ENCODE measurements at regions not wholly inside any gene's neighbourhood (a gene's known extent, or its start where the extent isn't known, plus 50 kb on each side); places are given as distances from the start of the nearest gene placed in this dataset.
A peak's percentile ranks its signal among the peaks of the same experiment; 100 is the strongest.

- no peak overlapping the region for H3K4me3 ChIP-seq (ENCODE audit: low read depth in 1 of 2, low read length in 2 of 2)
- peaks cover 0 to 5% of the 10 kb centered on the region in 2 donors for H3K4me1 ChIP-seq (ENCODE audit: control insufficient read depth in 2 of 2, insufficient read depth in 2 of 2, low read length in 1 of 2)
- WGBS, 2 donors, result 25 to 31% methylated on average over 5 of the region's 5 CpGs
- no peaks in the 10 kb centered on the region for H3K36me3 ChIP-seq (ENCODE audit: control insufficient read depth in 2 of 2, insufficient read depth in 2 of 2, low read length in 1 of 2)
- H3K9me3 ChIP-seq (ENCODE audit: control insufficient read depth in 2 of 2, insufficient read depth in 1 of 2, low read depth in 1 of 2, low read length in 1 of 2), result no peaks in the 10 kb centered on the region
- H3K27me3 ChIP-seq (ENCODE audit: control insufficient read depth in 1 of 2, insufficient read depth in 2 of 2, low read length in 2 of 2), result no peaks in the 10 kb centered on the region
- H3K27ac ChIP-seq (ENCODE audit: low read depth in 2 of 2, low read length in 1 of 2), result peak overlapping the region; percentile 53 to 70
Measured at GRCh38 chr1:209398313-209398991, 185.1 kb upstream of the CAMK1G start.

DNA sequence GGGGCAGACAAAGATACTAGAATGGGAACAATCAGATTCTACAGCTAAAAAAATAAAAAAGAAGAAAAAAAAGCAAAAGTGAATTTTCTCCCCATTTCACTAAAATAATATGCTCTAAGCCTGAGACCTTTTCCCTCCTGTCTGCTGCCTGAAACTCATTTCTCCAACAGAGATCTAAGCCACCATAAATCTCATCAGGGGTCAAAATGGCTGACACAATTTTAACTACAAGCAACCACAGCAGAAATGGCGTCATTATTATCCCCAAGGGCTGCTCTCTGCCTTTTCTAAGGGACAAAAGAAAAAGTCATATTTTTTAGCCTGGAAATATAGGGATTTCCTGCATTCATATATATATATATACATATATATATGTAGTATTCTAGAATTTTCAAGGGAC is 183.7 kb upstream of the CAMK1G start:
- no peak overlapping the region for H3K4me3 ChIP-seq (ENCODE audit: low read depth in 1 of 2, low read length in 2 of 2)
- no peaks in the 10 kb centered on the region for H3K9me3 ChIP-seq (ENCODE audit: control insufficient read depth in 2 of 2, insufficient read depth in 1 of 2, low read depth in 1 of 2, low read length in 1 of 2)
- peaks cover 0 to 7% of the 10 kb centered on the region in 2 donors for H3K4me1 ChIP-seq (ENCODE audit: control insufficient read depth in 2 of 2, insufficient read depth in 2 of 2, low read length in 1 of 2)
- H3K27ac ChIP-seq (ENCODE audit: low read depth in 2 of 2, low read length in 1 of 2), result peak overlapping the region; percentile 66 to 76
- no peaks in the 10 kb centered on the region for H3K27me3 ChIP-seq (ENCODE audit: control insufficient read depth in 1 of 2, insufficient read depth in 2 of 2, low read length in 2 of 2)
- 63 to 69% methylated on average over 1 of the region's 1 CpG for WGBS, 2 donors
- no peaks in the 10 kb centered on the region for H3K36me3 ChIP-seq (ENCODE audit: control insufficient read depth in 2 of 2, insufficient read depth in 2 of 2, low read length in 1 of 2)

DNA sequence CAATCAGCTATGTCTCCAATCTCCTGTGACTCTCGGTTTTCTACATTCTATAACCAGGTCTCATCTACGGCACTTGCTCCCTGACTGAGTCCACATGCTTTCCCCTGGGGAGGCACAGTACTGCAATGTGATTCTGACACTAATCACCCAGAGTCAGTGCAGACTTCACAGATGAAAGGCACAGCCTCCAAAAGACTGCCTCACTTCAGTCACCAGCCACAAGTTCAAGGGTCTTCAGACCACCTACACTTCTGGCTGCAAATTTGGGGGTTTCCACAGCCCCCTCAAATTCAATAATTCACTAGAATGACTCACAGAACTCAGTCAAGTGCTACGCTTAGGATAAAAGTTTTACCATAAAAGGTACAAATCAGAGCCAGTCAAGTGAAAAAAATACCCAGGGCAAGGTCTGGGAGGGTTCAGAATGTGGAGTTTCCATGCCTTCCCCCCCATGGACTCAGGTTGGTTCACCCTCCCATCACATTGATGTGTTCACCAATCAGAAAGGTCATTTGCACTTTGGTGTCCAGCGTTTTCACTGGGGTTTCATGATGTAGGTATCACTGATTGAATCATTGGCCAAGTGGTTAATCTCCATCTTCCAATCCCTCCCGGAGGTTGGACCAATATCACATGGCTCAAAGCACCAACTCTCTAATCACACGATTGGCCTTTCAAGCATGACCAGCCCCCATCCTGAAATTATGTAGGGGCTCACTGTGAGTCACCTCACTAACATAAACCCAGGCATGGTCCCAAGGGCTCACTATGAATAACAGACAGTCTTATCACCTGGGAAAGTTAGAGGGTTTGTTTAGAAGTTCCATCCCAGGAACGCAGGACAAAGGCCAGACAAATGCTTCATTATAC is 182.9 kb upstream of the CAMK1G start:
- Histone ChIP-seq H3K27me3 (ENCODE audit: control insufficient read depth in 1 of 2, insufficient read depth in 2 of 2, low read length in 2 of 2) (no peaks in the 10 kb centered on the region), H3K36me3 (ENCODE audit: control insufficient read depth in 2 of 2, insufficient read depth in 2 of 2, low read length in 1 of 2) (no peaks in the 10 kb centered on the region), H3K9me3 (ENCODE audit: control insufficient read depth in 2 of 2, insufficient read depth in 1 of 2, low read depth in 1 of 2, low read length in 1 of 2) (no peaks in the 10 kb centered on the region), H3K4me3 (ENCODE audit: low read depth in 1 of 2, low read length in 2 of 2) (no peak overlapping the region), H3K27ac (ENCODE audit: low read depth in 2 of 2, low read length in 1 of 2) (peak overlapping the region; percentile 25 to 27), H3K4me1 (ENCODE audit: control insufficient read depth in 2 of 2, insufficient read depth in 2 of 2, low read length in 1 of 2) (peaks cover 0 to 7% of the 10 kb centered on the region in 2 donors)
- 75% methylated on average over 7 of the region's 7 CpGs for WGBS, 2 donors

- Histone ChIP-seq H3K4me3 (ENCODE audit: low read depth in 1 of 2, low read length in 2 of 2) (no peak overlapping the region), H3K9me3 (ENCODE audit: control insufficient read depth in 2 of 2, insufficient read depth in 1 of 2, low read depth in 1 of 2, low read length in 1 of 2) (no peaks in the 10 kb centered on the region), H3K27ac (ENCODE audit: low read depth in 2 of 2, low read length in 1 of 2) (no peak overlapping the region), H3K27me3 (ENCODE audit: control insufficient read depth in 1 of 2, insufficient read depth in 2 of 2, low read length in 2 of 2) (no peaks in the 10 kb centered on the region), H3K36me3 (ENCODE audit: control insufficient read depth in 2 of 2, insufficient read depth in 2 of 2, low read length in 1 of 2) (no peaks in the 10 kb centered on the region), H3K4me1 (ENCODE audit: control insufficient read depth in 2 of 2, insufficient read depth in 2 of 2, low read length in 1 of 2) (peaks cover 0 to 8% of the 10 kb centered on the region in 2 donors)
- WGBS, 2 donors, result 74 to 77% methylated on average over 2 of the region's 2 CpGs
Measured at GRCh38 chr1:209402697-209403096, 180.8 kb upstream of the CAMK1G start.

DNA sequence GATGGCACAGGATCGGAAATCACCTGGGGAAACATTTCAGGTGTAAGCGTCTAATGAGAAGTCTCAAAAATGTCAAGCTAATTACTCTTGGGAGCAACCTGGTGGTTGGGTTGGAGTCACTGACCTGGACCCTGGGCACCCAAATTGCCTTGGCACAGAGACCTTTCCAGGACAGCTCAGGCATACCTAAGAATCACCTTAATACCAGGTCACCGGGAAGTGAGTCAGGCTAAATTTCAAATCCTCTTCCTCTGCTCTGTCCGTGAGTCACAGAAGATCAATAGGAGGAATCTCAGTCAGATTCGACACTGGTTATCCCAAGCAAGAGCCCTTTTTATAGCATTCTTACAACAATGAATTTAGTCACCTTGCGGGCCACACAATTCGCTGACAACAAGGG is 179.6 kb upstream of the CAMK1G start:
- Histone ChIP-seq H3K36me3 (ENCODE audit: control insufficient read depth in 2 of 2, insufficient read depth in 2 of 2, low read length in 1 of 2) (no peaks in the 10 kb centered on the region), H3K4me3 (ENCODE audit: low read depth in 1 of 2, low read length in 2 of 2) (no peak overlapping the region), H3K9me3 (ENCODE audit: control insufficient read depth in 2 of 2, insufficient read depth in 1 of 2, low read depth in 1 of 2, low read length in 1 of 2) (no peaks in the 10 kb centered on the region), H3K27ac (ENCODE audit: low read depth in 2 of 2, low read length in 1 of 2) (peak overlapping the region; percentile 4 to 82), H3K27me3 (ENCODE audit: control insufficient read depth in 1 of 2, insufficient read depth in 2 of 2, low read length in 2 of 2) (no peaks in the 10 kb centered on the region), H3K4me1 (ENCODE audit: control insufficient read depth in 2 of 2, insufficient read depth in 2 of 2, low read length in 1 of 2) (peaks cover 0 to 8% of the 10 kb centered on the region in 2 donors)
- 51 to 60% methylated on average over 7 of the region's 7 CpGs for WGBS, 2 donors

GRCh38 chr1:209404577-209404976 is 178.9 kb upstream of the CAMK1G start:
- no peaks in the 10 kb centered on the region for H3K27me3 ChIP-seq (ENCODE audit: control insufficient read depth in 1 of 2, insufficient read depth in 2 of 2, low read length in 2 of 2)
- no peak overlapping the region for H3K27ac ChIP-seq (ENCODE audit: low read depth in 2 of 2, low read length in 1 of 2)
- H3K4me1 ChIP-seq (ENCODE audit: control insufficient read depth in 2 of 2, insufficient read depth in 2 of 2, low read length in 1 of 2), result peaks cover 0 to 5% of the 10 kb centered on the region in 2 donors
- H3K36me3 ChIP-seq (ENCODE audit: control insufficient read depth in 2 of 2, insufficient read depth in 2 of 2, low read length in 1 of 2), result no peaks in the 10 kb centered on the region
- WGBS, 2 donors, result 41 to 47% methylated on average over 3 of the region's 3 CpGs
- H3K4me3 ChIP-seq (ENCODE audit: low read depth in 1 of 2, low read length in 2 of 2), result no peak overlapping the region
- H3K9me3 ChIP-seq (ENCODE audit: control insufficient read depth in 2 of 2, insufficient read depth in 1 of 2, low read depth in 1 of 2, low read length in 1 of 2), result no peaks in the 10 kb centered on the region

DNA sequence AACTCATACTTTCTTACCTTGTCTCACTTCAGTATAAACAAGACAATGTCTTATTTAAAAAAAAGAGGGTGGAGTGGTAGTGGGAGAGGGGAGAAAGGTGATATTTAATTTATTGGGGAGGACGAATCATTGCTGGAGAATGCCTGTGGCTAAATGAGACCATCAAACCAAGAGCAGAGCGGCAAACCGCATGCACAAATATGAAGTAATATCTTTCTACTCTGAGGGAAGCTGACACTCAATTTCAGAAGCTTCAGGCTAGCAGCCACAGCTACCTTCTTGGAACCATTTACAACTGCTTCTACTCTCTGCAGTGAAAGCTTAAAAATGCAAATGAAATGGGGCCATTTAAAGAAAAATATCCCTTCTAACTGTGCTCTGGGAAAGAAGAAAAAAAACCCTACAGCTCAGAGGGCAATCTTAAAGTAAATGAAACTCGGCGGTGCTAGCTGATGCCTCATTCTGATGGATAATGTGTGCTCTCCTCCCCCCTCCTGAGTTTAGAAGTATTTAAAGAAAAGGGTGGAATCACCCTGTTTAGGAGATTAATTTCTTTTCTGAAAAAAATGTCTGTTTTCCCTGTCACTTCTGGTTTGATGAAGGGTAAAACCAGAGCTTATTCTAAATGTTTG is 178.2 kb upstream of the CAMK1G start:
- Histone ChIP-seq H3K27ac (ENCODE audit: low read depth in 2 of 2, low read length in 1 of 2) (no peak overlapping the region), H3K36me3 (ENCODE audit: control insufficient read depth in 2 of 2, insufficient read depth in 2 of 2, low read length in 1 of 2) (no peaks in the 10 kb centered on the region), H3K9me3 (ENCODE audit: control insufficient read depth in 2 of 2, insufficient read depth in 1 of 2, low read depth in 1 of 2, low read length in 1 of 2) (no peaks in the 10 kb centered on the region), H3K4me3 (ENCODE audit: low read depth in 1 of 2, low read length in 2 of 2) (no peak overlapping the region), H3K4me1 (ENCODE audit: control insufficient read depth in 2 of 2, insufficient read depth in 2 of 2, low read length in 1 of 2) (peaks cover 0 to 5% of the 10 kb centered on the region in 2 donors), H3K27me3 (ENCODE audit: control insufficient read depth in 1 of 2, insufficient read depth in 2 of 2, low read length in 2 of 2) (no peaks in the 10 kb centered on the region)
- 18 to 33% methylated on average over 5 of the region's 5 CpGs for WGBS, 2 donors

- 53 to 63% methylated on average over 3 of the region's 3 CpGs for WGBS, 2 donors
- H3K9me3 ChIP-seq (ENCODE audit: control insufficient read depth in 2 of 2, insufficient read depth in 1 of 2, low read depth in 1 of 2, low read length in 1 of 2), result no peaks in the 10 kb centered on the region
- no peaks in the 10 kb centered on the region for H3K36me3 ChIP-seq (ENCODE audit: control insufficient read depth in 2 of 2, insufficient read depth in 2 of 2, low read length in 1 of 2)
- H3K27ac ChIP-seq (ENCODE audit: low read depth in 2 of 2, low read length in 1 of 2), result no peak overlapping the region
- H3K27me3 ChIP-seq (ENCODE audit: control insufficient read depth in 1 of 2, insufficient read depth in 2 of 2, low read length in 2 of 2), result no peaks in the 10 kb centered on the region
- H3K4me1 ChIP-seq (ENCODE audit: control insufficient read depth in 2 of 2, insufficient read depth in 2 of 2, low read length in 1 of 2), result peaks cover 0 to 5% of the 10 kb centered on the region in 2 donors
- H3K4me3 ChIP-seq (ENCODE audit: low read depth in 1 of 2, low read length in 2 of 2), result no peak overlapping the region
Measured at GRCh38 chr1:209406168-209406567, 177.3 kb upstream of the CAMK1G start.

- Histone ChIP-seq H3K4me3 (ENCODE audit: low read depth in 1 of 2, low read length in 2 of 2) (no peak overlapping the region), H3K4me1 (ENCODE audit: control insufficient read depth in 2 of 2, insufficient read depth in 2 of 2, low read length in 1 of 2) (peaks cover 0 to 5% of the 10 kb centered on the region in 2 donors), H3K36me3 (ENCODE audit: control insufficient read depth in 2 of 2, insufficient read depth in 2 of 2, low read length in 1 of 2) (no peaks in the 10 kb centered on the region), H3K27ac (ENCODE audit: low read depth in 2 of 2, low read length in 1 of 2) (no peak overlapping the region), H3K9me3 (ENCODE audit: control insufficient read depth in 2 of 2, insufficient read depth in 1 of 2, low read depth in 1 of 2, low read length in 1 of 2) (no peaks in the 10 kb centered on the region), H3K27me3 (ENCODE audit: control insufficient read depth in 1 of 2, insufficient read depth in 2 of 2, low read length in 2 of 2) (no peaks in the 10 kb centered on the region)
- WGBS, 2 donors, result 60 to 73% methylated on average over 2 of the region's 2 CpGs
Measured at GRCh38 chr1:209406595-209406994, 176.9 kb upstream of the CAMK1G start.

Measured in esophagus (tissue), 2 donors.